ENCODE measurements at regions not wholly inside any gene's neighbourhood (a gene's known extent, or its start where the extent isn't known, plus 50 kb on each side); places are given as distances from the start of the nearest gene placed in this dataset.

DNA sequence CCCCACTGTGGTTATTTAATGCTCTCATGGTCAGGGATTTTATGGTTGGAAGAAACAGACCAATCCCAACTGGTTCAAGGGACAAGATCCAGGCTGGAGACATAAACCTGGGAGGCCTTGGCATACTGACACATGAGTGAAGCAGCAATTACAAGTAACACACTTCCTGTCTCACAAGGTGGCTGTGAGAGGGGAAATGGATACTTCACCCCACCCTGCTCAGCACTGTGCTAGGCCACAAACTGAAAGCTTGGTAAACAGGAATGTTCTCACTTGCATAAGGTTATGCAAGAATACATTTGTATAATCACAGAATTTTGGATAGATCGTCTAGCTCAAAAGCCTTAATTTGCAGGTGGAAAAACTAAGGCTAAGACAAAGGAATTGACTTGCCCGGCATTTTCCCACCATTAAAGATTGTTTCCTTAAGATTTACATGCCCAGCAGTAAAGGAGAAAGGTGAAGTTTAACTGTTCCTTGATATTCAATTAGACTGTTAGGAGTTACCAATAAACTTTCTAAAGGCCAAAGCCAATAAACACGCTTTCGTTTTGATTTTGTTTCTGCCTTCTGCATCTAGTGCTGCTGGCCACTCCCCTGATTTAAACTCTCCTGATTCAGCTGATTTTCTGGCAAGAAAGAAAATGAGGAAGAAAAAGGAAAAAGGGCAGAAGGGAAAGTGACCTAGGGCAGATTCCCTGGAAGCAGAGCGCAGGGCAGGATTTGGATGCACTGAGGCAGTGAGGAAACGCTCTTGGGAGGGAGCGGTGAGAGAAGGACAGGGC is 215.6 kb upstream of the CDH5 start:
- H2AFZ ChIP-seq (ENCODE audit: insufficient read depth, low read depth, low read length, poor library complexity, severe bottlenecking): no peak overlapping the region
- H3K27ac Mint-ChIP-seq: no peak overlapping the region
- TF ChIP-seq, protein P1, sequence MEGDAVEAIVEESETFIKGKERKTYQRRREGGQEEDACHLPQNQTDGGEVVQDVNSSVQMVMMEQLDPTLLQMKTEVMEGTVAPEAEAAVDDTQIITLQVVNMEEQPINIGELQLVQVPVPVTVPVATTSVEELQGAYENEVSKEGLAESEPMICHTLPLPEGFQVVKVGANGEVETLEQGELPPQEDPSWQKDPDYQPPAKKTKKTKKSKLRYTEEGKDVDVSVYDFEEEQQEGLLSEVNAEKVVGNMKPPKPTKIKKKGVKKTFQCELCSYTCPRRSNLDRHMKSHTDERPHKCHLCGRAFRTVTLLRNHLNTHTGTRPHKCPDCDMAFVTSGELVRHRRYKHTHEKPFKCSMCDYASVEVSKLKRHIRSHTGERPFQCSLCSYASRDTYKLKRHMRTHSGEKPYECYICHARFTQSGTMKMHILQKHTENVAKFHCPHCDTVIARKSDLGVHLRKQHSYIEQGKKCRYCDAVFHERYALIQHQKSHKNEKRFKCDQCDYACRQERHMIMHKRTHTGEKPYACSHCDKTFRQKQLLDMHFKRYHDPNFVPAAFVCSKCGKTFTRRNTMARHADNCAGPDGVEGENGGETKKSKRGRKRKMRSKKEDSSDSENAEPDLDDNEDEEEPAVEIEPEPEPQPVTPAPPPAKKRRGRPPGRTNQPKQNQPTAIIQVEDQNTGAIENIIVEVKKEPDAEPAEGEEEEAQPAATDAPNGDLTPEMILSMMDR (IDR thresholded peaks at IDR 0.05): no peak
- no peak for TF ChIP-seq EZH2 (IDR thresholded peaks at IDR 0.05; ENCODE audit: borderline replicate concordance, insufficient read depth, low read depth, low read length, poor library complexity, severe bottlenecking)
- no peaks in the 10 kb centered on the region for H3K79me2 ChIP-seq (ENCODE audit: control insufficient read depth, insufficient read depth, low read length)
- no peaks in the 10 kb centered on the region for H3K4me1 ChIP-seq (ENCODE audit: control insufficient read depth in 2 of 2, insufficient read depth in 2 of 2, low read length in 2 of 2)
- H3K9ac ChIP-seq (ENCODE audit: low read length): no peak overlapping the region
- no peaks in the 10 kb centered on the region for H3K9me3 ChIP-seq (ENCODE audit: control extremely low read depth in 1 of 3, control insufficient read depth in 2 of 3, insufficient read depth in 1 of 3, low read length in 2 of 3)
- CTCF ChIA-PET: no interaction called here
- DNase-seq (no peak), ATAC-seq (ENCODE audit: low read depth) (no peak)
- H3K4me2 ChIP-seq (replicated peaks; ENCODE audit: low read depth, low read length, poor library complexity, severe bottlenecking): no peak overlapping the region
- no peaks in the 10 kb centered on the region for H3K4me1 Mint-ChIP-seq
- no peaks in the 10 kb centered on the region for H4K20me1 ChIP-seq (ENCODE audit: control insufficient read depth, insufficient read depth, low read length, poor library complexity, severe bottlenecking)
- POLR2A ChIA-PET: no interaction called here
- H3K27me3 ChIP-seq (replicated peaks in 1 of 4; ENCODE audit: control extremely low read depth in 1 of 4, control insufficient read depth in 3 of 4, insufficient read depth in 4 of 4, low read length in 3 of 4): no peaks in the 10 kb centered on the region
- no peak overlapping the region for H3K4me3 ChIP-seq (ENCODE audit: control extremely low read depth in 1 of 5, extremely low read depth in 1 of 5, insufficient read depth in 1 of 5, low read depth in 2 of 5, low read length in 4 of 5)
- H3K9me3 Mint-ChIP-seq (ENCODE audit: insufficient read depth): no peaks in the 10 kb centered on the region
- peaks cover 12% of the 10 kb centered on the region for H3K27me3 Mint-ChIP-seq
- H3K36me3 ChIP-seq (replicated peaks in 1 of 2; ENCODE audit: control extremely low read depth in 1 of 2, control insufficient read depth in 1 of 2, extremely low read depth in 1 of 2, insufficient read depth in 2 of 2, low read length in 1 of 2): no peaks in the 10 kb centered on the region
- intact Hi-C loops (cut with micrococcal nuclease): no loop called here
- H3K27ac ChIP-seq (ENCODE audit: low read length in 2 of 2): no peak overlapping the region
- no peak overlapping the region for H3K4me3 Mint-ChIP-seq
- 71% methylated on average over 5 of the region's 7 CpGs for WGBS (ENCODE audit: insufficient coverage)

DNA sequence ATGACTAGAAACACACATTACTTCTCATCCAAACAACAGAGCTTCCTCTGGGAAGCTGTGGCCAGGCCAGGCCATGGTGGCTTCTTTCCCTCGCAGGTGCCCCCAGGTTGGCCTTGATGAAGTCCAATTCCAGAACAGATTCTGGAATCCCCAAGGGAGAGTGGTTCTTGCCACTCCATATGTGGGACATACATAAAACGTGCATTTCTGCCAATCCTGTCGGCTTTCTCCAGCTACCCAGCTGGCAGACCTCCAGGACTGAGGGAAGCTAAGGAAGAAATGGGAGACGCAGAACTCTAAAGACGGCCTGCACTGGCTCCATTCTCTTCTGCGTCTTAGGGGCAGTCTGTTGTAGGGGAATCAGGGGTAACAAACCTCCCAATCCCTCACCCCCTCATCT is 219.2 kb upstream of the CDH5 start:
- 90% methylated on average over 3 of the region's 6 CpGs for WGBS (ENCODE audit: insufficient coverage)
- ChIA-PET POLR2A (no interaction called here), CTCF (no interaction called here)
- no peak overlapping the region for H3K4me3 Mint-ChIP-seq
- Histone ChIP-seq H3K4me3 (ENCODE audit: control extremely low read depth in 1 of 5, extremely low read depth in 1 of 5, insufficient read depth in 1 of 5, low read depth in 2 of 5, low read length in 4 of 5) (no peak overlapping the region), H3K4me2 (replicated peaks; ENCODE audit: low read depth, low read length, poor library complexity, severe bottlenecking) (no peak overlapping the region), H3K9ac (ENCODE audit: low read length) (no peak overlapping the region), H3K9me3 (ENCODE audit: control extremely low read depth in 1 of 3, control insufficient read depth in 2 of 3, insufficient read depth in 1 of 3, low read length in 2 of 3) (no peaks in the 10 kb centered on the region), H3K27ac (ENCODE audit: low read length in 2 of 2) (no peak overlapping the region), H3K36me3 (replicated peaks in 1 of 2; ENCODE audit: control extremely low read depth in 1 of 2, control insufficient read depth in 1 of 2, extremely low read depth in 1 of 2, insufficient read depth in 2 of 2, low read length in 1 of 2) (no peaks in the 10 kb centered on the region), H3K27me3 (replicated peaks in 1 of 4; ENCODE audit: control extremely low read depth in 1 of 4, control insufficient read depth in 3 of 4, insufficient read depth in 4 of 4, low read length in 3 of 4) (no peaks in the 10 kb centered on the region), H3K4me1 (ENCODE audit: control insufficient read depth in 2 of 2, insufficient read depth in 2 of 2, low read length in 2 of 2) (no peaks in the 10 kb centered on the region), H4K20me1 (ENCODE audit: control insufficient read depth, insufficient read depth, low read length, poor library complexity, severe bottlenecking) (no peaks in the 10 kb centered on the region), H2AFZ (ENCODE audit: insufficient read depth, low read depth, low read length, poor library complexity, severe bottlenecking) (no peak overlapping the region), H3K79me2 (ENCODE audit: control insufficient read depth, insufficient read depth, low read length) (no peaks in the 10 kb centered on the region)
- no peak overlapping the region for H3K27ac Mint-ChIP-seq
- H3K9me3 Mint-ChIP-seq (ENCODE audit: insufficient read depth): no peaks in the 10 kb centered on the region
- H3K4me1 Mint-ChIP-seq: no peaks in the 10 kb centered on the region
- ATAC-seq (ENCODE audit: low read depth) (no peak), DNase-seq (no peak)
- intact Hi-C loops (cut with micrococcal nuclease): no loop called here
- TF ChIP-seq EZH2 (IDR thresholded peaks at IDR 0.05; ENCODE audit: borderline replicate concordance, insufficient read depth, low read depth, low read length, poor library complexity, severe bottlenecking): no peak
- TF ChIP-seq, protein P1 (IDR thresholded peaks at IDR 0.05): no peak
- peaks cover 12% of the 10 kb centered on the region for H3K27me3 Mint-ChIP-seq
